HG03460 (cell line): ENCODE measurements at regions not wholly inside any gene's neighbourhood (a gene's known extent, or its start where the extent isn't known, plus 50 kb on each side); places are given as distances from the start of the nearest gene placed in this dataset.

Source experiments
- ATAC-seq: cut with Tn5 transposase; IDR thresholded peaks from one replicate; pipeline ENCODE4 v1.9.1; 2021; ENCODE audit not compliant: unreplicated experiment

DNA sequence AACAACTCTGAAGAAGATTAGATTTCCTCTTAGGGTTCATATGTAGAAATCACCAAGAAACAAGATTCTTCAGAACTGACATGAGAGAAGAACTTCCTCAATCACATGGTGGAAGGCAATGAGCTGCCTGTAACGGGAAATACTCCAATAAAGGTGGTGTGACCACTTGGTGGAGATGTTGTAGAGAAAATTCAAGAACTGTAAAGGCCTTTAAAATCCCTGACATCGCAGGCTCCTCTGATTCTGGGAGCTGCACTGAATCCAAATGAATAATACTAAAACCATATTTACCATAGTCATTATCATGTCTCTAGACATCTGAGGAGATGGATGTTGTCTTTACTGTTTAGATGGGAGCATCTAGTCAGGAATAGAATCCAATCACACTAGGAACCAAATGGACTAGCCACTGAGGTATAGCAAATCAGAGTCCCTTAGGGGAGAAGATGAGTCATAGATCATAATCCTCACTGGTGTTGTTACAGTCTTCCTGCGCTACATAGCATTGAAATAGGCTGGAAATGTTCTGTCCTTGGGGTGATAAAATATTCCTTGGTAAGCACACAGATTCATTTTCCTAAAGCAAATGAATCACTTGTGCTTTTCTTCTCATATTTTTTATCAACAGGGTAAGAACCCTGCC, 321.6 kb upstream of the TENM4 start:
- ATAC-seq: no peak

DNA sequence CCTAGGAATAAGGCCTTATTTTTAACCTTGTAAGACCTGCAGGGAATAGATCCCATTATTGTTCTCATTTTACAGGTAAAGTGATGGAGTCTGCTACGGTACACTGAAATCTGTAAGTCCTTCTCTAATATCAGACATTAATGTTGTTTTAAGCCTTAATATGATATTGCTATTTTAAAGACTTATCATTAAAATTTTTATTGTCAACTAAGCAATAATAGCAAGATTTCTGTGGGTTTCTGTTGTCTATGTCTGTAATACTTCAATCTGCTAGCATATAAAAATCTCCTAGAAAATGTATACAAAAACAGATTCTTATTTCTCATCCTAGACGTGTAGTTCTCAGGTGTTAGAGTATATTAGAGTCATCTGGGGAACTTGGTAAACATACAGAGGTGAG, 317.5 kb upstream of the TENM4 start:
- no peak for ATAC-seq

DNA sequence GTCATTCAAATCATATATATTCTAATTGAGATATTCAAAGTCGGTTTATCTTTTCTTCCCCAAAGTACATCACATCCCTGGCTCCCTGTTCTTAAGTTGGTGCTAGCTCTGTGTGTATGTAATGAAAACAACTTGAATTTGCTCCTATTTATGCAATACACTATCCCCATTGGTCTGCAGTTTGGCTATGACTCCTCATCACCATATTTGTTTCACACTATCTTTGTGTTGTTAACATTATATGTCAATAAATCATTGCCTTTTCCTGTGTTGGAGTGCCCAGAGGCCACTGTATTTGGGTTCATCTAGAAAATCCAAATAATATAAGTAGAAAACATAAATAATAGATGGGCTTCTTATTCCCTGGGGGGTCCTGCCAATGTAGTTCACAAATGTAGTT, 306.6 kb upstream of the TENM4 start:
- no peak for ATAC-seq

DNA sequence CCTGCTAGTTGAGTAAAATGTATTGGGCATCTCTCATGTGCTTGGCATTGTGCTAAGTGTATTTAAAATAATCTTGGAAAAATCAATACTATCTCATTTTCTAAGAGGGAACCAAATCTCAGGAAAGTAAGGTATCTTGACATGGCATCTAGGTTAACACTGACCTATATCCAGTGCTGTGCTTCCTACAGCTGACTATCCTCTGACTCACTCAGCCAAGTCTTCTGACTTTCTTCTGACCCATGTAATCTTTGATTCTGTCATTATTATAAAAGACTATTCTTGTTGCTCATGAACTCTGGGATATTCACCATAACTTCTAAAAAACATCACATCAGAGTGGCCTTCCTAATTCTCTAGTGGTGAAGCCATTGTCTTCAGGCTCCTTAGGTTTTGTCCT, 304.1 kb upstream of the TENM4 start:
- ATAC-seq: no peak

DNA sequence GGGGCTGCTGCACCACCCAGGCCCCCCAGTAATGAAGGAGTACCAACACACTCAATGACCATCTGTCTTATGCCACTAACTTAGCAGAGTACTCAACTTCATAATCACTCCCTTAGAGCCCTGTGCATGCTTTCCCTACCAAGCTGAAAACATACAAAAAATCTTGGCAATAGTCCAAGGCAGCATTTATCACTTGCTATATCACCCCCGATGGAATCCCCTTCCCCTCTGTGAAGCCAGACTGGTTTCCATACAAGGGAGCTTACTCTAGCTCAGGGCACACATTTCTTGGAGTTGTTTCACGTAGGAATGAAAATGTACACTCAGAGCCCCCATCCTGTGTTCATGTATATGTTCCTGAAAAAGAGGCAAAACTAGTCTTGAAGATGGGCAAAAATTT, 301.3 kb upstream of the TENM4 start:
- no peak for ATAC-seq

DNA sequence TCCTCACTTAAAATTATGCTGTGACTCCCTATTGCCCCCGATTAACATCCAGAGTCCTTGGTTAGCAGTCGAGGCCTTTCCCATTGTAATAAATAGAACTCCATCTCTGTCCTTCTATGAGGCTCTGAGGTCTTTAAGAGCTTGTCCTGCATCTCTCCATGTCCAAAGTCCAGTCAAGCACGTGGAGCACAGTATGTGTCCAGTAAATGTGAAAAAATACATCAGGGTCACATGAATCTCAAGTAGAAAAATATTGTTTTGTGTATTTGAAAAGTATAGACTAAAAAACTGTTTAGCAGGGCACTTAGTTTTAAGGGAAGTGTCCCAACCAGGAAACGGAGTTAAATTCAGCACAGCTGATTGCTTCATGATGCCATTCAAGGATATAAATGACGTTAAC, 298.8 kb upstream of the TENM4 start:
- no peak for ATAC-seq

DNA sequence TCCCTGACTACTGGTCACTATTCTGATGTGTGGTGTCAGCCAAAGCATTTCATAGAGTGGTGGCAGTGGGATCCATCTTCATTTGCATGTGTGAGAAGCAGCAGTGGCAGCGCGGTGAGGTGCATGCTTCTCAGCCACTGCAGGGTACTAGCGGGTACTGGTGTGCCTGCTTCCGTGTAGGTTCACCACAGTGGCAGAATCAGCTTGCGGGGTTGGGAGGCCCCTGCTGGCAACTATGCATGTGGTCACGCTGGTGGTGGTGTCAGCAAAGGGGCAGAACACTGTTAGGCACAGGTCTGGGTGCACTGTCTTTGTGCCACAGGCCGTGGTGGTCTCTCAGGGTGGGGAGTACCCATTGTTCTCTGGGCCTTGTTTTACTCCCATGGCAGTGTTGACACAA, 286.4 kb upstream of the TENM4 start:
- no peak for ATAC-seq

DNA sequence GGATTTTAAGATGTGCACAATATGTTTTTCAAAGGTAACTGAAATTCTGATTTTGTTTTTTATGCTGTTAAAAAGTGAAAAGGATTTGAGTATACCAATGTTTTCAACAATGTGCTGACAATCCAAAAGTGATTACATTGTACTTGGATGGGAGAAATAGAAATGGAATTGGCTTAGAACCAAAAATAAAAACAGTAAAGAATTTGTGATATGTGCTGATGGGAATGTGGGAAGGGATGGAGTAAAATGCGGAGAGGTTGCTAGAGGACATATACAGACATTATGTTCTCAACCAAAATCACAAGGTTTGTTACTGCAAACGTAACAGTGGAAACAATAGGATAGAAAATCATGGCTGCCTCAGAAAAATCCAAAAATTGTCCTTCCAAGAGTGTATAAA, 279.3 kb upstream of the TENM4 start:
- ATAC-seq: no peak

DNA sequence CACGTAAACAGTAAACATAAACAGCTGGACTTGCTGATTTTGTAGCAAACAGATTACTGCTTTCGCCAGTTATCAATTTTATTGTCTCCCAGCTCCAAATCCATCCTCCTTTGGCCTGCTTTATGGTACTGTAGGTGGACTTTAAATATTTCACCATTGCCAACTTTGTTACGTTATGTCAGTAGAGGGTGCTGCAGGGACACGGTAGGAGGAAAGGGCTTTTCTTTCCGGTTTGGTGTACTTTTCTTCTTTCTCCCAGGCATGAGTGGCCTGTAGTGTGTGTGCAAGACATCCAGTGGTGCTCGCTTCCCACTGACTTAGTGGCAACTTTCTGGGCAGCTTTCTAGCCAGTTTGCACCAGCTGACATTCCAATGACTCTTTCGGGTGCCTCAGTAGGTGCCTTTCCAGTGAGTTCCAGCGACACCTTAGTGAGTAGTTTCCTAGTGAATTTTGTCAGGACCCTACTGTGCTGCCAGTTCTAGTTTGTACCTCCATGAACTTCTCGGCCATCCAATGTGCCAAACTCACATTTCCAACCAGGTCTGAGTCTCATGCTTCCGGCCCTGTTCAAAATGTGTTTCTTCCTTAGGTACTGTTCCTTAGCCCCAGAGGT, 267.6 kb upstream of the TENM4 start:
- ATAC-seq: no peak

DNA sequence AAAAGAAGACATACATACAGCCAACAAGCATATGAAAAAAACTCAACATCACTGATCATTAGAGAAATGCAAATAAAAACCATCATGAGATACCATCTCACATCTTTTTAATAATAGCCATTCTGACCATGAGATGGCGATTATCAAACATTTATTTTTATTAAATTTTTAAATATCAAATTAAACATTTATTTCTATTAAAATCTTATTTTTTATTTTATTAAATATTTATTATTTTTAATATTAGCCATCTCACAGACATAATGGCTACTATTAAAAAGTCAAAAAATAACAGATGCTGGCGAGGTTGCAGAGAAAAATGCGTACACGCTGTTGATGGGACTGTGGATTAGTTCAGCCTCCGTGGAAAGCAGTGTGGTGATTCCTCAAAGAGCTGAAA, 264.8 kb upstream of the TENM4 start:
- no peak for ATAC-seq

DNA sequence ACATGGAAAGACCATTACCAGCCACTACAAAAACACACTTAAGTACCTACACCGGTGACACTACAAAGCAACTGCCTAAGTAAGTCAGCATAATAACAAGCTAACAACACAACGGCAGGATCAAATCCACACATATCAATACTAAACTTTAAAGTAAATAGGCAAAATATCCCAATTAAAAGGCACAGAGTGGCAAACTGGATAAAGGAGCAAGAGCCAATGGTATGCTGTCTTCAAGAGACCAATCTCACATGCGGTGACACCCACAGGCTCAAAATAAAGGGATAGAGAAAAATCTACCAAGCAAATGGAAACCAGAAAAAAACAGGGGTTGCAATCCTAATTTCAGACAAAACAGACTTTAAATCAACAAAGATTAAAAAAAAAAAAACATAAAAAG, 261.5 kb upstream of the TENM4 start:
- no peak for ATAC-seq

DNA sequence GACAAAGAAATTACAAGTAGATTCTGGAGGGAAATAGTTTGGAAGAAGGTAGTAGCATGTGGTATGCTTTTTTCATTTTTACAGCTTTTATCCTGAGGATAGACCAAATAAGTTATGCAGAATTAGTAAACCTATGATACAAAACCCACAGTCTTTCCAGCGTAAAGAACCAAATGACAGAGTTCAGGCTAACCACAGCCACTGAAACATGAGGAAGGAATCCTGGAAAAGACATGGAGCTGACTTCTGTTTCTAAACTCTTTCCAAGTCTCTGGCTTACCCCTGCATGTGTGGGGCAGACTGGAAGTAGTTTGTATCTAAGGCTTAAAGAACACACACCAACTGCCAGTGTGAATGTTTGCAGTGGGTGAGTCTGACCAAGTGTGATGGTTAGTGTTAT, 258.4 kb upstream of the TENM4 start:
- ATAC-seq: no peak

DNA sequence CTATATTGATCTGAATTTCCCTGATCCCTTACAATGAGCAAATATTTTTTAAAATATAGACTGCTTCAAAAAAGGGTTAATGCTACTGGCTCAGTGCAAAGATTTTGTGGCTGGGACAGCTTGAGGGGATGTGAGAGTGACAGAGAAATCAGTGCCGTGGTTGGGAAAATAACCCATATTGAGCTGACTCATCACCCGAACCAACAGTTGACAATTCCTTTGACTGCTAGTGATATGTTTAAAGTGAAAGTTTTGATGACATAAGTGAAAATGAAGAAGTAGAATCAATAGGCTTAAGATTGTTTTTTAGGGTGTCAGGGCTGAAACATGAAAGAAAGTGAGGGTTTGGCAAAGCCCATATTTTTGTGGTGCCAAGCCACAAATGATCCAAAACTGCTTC, 257.1 kb upstream of the TENM4 start:
- no peak for ATAC-seq

DNA sequence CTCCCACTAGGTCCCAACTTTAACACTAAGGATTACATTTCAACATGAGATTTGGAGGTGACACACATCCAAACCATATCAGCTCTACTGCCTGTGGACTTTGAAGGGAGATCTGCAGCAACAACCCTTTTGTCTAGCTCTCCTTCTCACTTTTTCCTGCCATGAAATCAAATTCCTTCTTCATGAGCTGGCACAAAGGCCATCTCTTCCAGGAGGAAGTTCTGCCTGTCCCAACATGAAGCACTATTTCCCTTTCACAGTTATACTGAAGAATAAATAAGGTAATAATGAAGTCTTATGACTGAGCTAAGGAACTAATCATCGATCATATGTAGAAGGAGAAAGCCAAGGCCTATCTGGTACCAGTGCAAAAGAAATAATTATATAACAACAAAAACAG, 253.5 kb upstream of the TENM4 start:
- ATAC-seq: no peak

DNA sequence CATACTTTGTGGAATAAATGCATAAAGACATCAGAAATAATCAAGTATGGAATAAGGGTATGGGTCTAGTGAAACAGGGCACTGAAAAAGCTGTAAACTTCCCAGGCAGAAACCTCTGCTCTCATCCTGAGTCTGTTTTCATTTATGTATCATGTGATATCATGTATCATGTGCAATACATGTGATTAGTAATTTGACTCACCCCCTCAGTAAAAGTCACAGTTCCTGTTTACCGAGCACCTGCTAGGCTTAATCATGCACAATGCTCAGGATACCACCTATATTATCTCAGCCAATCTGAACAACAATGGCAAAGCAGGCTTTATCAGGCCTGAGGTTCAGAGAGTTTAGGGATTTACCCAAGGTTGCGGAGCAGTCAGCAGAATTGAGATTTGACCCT, 250.6 kb upstream of the TENM4 start:
- ATAC-seq: no peak

DNA sequence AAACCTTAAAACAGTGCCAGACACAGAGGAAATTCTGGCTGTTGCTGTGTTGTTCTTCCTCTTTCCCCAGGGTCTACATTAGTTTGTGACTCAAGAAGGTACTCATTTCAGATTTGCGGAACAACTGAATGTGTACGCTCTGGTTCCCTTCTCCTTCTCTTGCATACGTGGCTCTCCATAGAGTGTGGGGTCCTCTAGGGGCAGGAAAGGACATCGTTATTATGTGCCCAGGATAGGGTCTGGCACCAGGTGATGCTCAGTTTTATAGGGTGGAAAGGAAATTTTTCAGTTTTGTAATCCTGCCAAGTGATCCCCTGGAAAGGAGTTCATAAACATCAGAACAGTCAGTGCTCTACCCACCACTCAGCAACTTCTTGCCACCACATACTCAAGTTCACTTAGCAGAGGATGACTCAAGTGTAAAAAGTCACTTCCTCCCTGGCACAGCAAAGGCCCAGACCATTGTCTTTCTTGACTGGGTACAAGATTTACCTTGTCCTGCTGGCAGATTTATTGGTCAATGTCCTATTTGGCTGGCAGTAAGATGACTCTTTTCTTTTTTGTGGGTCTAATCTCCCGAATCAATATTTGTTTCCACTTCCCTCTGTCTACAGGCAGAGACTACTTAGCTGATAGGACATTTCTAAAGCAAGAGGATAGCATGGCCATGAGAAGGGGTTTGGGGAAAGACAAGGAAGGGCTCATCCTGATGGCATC, 246.0 kb upstream of the TENM4 start:
- no peak for ATAC-seq

DNA sequence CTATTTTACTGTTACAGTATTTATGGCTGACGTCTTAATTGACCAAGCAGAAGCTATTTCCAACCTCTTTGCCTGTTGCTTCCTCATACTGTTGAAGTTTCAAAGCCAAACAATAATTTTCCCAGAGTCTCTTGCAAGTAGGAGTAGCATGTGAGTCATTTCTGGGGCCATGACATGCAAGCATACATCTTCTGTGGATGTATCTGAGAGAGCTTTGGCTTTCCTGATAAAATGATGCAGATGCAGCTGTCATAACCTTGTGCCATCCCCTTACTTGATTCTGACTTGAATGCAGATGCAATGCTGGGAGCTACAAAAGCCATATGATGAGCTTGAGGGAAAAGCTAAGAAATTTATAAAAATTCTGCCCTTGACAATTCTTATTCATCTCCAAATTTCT, 243.1 kb upstream of the TENM4 start:
- no peak for ATAC-seq

DNA sequence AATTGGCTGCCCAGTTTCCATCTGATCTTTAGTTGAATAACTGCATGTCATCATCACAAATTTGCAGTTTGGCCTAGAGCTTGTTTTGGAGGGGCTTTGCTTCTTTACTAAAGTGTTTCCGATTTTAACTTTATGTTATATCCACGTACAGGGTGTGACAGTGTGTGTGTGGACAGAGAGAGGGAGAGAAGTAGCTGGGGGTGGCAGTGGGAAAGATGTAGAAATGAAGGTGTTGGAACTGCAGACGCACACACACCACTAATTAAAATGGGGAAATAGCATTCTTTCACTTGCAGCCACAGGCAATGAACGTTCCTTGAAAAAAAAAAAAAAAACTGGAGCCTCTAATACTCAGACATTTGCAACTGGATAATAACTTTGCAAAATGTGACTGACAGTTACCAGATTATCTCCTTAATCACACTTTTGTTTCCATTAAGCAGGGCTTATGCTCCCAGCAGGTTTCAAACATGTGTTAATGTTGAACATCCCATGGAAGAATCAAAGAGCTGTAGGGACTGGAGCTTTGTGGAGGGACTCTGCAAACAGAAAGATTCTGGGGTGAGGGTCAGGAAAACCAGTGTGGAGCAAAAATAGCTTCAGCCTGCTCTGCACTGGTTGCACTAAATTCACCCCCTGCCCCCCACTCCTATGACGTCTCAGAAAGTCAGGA, 238.1 kb upstream of the TENM4 start:
- ATAC-seq: no peak

DNA sequence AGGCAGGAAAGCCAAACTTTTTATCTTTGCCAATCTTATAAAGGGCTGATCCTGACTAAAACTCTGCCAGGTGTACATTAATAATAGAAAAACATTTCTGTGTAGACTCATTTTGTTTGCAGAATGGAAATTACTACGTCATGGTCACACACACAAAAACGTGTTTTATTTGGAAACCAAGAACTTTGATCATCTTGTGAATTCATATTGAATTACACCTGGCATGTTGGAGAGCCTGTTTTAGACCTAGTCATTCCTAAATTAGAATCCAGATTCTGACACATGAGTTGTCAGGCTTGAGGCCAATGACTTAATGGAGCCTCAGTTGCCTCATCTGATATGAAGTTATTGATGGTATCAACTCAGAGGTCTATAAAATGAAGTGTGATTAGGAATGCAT, 235.6 kb upstream of the TENM4 start:
- no peak for ATAC-seq

DNA sequence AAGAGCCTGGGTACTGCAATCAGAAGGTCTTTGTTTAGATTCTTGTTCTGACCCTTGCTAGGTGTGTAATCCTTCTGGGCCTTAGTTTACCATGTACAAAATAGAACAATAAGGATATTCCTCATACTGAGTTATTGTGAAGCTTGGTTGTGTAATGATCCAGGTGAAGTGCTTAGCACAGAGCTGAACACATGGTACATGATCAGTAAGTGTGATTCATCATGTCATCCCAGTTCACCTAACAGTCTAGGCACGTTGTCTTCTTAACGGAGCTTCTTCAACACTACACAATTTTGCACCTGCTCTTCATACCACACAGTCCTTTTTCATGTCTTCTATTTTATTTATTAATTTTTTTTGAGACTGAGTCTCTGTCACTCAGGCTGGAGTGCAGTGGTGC, 234.3 kb upstream of the TENM4 start:
- no peak for ATAC-seq

DNA sequence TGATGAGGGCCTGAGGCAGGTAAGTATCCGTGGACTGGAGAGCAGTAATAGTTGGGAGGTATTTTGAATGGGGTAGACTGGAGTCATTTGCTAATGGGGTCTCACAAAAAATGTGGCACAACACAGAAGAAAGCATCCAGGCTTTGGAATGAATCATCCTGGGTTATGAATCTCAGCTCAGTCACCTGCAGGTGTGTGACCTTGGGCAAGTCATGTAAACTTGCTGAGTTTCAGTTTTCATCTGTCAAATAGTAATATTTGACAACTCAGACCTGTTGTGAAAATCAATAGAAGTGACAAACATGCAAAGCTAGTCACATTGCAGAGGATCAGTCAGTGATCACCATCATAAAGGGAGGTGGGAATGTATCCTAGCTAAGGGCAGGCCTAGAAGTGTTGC, 232.0 kb upstream of the TENM4 start:
- no peak for ATAC-seq

DNA sequence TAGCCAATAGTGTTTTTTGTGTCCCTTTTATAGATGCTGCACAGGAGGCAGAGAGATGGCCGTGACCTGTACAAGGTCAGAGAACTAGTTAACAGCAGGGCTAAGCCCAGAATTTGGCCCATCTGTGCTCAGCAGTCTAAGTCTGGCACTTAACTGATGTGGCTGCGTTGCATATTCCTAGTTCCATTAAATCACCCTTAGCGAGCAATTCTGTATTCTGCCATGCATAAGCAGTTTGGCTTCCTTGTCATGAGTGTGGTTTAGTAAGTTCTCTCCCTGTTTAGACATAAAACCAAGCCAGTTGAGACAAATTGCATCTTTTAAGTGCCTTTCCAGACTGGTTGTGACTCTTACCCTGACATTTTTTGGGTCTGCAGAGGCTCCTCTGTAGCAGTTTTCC, 230.6 kb upstream of the TENM4 start:
- ATAC-seq: no peak
